GM12878 (cell line): ENCODE measurements at regions not wholly inside any gene's neighbourhood (a gene's known extent, or its start where the extent isn't known, plus 50 kb on each side); places are given as distances from the start of the nearest gene placed in this dataset.

Experiments used
- POLR2A ChIP-seq: IDR thresholded peaks from 2 replicates; pipeline ENCODE4 v1.6.1; 2011; ENCODE audit warnings: low read depth, mild to moderate bottlenecking, low read length
- ZNF207 ChIP-seq: fragments of 450-650 bp; IDR thresholded peaks from 2 replicates; pipeline ENCODE4 v1.6.1; 2014; ENCODE audit warnings: antibody characterized with exemption, mild to moderate bottlenecking, borderline replicate concordance
- TF ChIP-seq, protein P1 (sequence below), 3 experiments: IDR thresholded peaks in 2 of 3; conservative IDR thresholded peaks in 1 of 3; 2 replicates each; pipeline ENCODE4 v1.5.1; 2011; ENCODE audit warnings: low read depth in 3 of 3, low read length in 3 of 3, mild to moderate bottlenecking in 3 of 3, control low read depth in 2 of 3, moderate library complexity in 2 of 3, inconsistent platforms in 1 of 3, mixed read lengths in 1 of 3; ENCODE audit not compliant: control insufficient read depth in 2 of 3, insufficient read depth in 1 of 3; ENCODE audit errors: extremely low read depth in 1 of 3

DNA sequence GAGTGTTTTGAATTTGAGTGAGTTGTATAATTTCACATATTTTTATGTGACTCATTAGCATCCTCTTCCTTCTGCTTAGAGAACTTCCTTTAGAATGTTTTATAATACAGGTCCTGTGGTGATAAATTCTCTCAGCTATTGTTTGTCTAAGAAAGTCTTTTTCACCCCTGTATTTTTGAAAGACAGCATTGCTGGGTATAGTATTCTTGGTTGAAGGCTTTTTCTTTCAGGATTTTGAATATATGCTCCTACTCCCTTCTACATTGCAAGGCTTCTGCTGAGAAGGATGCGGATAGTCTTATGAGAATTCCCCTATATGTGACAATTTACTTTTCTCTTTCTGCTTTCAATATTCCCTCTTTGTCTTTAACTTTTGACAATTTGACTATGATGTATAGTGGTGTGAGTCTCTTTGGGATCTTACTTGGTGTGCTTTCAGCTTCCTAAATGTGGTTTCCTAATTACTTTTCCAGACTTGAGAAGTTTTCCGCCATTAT is 118.9 kb upstream of the HMGA2 start:
- TF ChIP-seq ZNF207: no peak
- TF ChIP-seq, protein P1, sequence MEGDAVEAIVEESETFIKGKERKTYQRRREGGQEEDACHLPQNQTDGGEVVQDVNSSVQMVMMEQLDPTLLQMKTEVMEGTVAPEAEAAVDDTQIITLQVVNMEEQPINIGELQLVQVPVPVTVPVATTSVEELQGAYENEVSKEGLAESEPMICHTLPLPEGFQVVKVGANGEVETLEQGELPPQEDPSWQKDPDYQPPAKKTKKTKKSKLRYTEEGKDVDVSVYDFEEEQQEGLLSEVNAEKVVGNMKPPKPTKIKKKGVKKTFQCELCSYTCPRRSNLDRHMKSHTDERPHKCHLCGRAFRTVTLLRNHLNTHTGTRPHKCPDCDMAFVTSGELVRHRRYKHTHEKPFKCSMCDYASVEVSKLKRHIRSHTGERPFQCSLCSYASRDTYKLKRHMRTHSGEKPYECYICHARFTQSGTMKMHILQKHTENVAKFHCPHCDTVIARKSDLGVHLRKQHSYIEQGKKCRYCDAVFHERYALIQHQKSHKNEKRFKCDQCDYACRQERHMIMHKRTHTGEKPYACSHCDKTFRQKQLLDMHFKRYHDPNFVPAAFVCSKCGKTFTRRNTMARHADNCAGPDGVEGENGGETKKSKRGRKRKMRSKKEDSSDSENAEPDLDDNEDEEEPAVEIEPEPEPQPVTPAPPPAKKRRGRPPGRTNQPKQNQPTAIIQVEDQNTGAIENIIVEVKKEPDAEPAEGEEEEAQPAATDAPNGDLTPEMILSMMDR (IDR thresholded peaks at IDR 0.05 in 2 of 3, conservative IDR thresholded peaks at IDR 0.05 in 1 of 3; ENCODE audit: control insufficient read depth in 2 of 3, extremely low read depth in 1 of 3, insufficient read depth in 1 of 3, low read depth in 3 of 3, low read length in 3 of 3): no peak
- no peak for TF ChIP-seq POLR2A
